ENCODE measurements at regions not wholly inside any gene's neighbourhood (a gene's known extent, or its start where the extent isn't known, plus 50 kb on each side); places are given as distances from the start of the nearest gene placed in this dataset.

DNA sequence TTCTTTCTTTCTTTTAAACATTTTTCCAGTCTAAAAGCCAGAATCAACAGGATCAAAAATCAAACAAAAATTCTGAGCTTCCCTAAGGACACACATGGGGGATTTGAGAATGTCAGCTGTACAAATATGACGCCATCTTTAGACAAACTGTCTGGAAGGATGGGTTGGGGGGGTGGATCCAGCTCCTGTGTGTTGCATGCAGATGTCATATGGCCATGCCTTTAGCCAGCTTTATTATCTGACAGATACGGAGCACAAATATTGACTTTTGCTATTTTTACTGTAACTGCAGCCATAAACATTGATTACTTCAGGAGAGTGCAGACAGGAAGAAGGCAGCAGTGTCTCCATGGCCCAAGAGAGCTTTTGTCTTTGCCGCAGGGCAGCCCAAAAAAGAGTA, 279.4 kb upstream of the ELAC2 start:
- 79% methylated on average over 2 of the region's 3 CpGs for WGBS (ENCODE audit: insufficient coverage)
- H3K27ac ChIP-seq (ENCODE audit: low read depth, low read length), result no peak overlapping the region
- no peak overlapping the region for H3K4me3 ChIP-seq (ENCODE audit: low read depth, low read length)
- no peaks in the 10 kb centered on the region for H3K9me3 ChIP-seq (ENCODE audit: control insufficient read depth, insufficient read depth, low read length)
- no peaks in the 10 kb centered on the region for H3K27me3 ChIP-seq (ENCODE audit: control insufficient read depth, insufficient read depth, low read length)
- DNase-seq (ENCODE audit: low read depth in 4 of 6, low spot score in 6 of 6), result peak in 2 of 6 donors; percentile 5 to 70
- H3K36me3 ChIP-seq (ENCODE audit: control insufficient read depth, insufficient read depth, low read length), result no peaks in the 10 kb centered on the region
- H3K4me1 ChIP-seq (ENCODE audit: control insufficient read depth, insufficient read depth, low read length), result no peaks in the 10 kb centered on the region

DNA sequence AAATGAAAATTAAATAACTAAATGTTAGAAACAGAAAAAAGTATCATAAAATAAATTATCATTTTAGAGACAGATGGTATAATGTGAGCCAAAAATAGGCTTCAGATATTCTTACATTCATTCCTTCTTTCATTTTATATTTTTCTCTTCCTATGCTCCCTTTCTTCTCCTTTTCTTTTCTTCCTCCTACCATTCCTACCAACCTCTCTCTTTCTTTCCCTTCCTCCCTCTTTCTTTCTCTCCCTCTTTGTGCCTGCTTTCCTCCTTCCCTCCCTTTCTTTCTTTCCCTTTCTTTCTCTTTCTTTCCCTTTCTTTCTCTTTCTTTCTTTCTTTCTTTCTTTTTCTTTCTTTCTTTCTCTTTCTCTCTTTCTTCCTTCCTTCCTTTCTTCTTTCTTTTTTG, 275.6 kb upstream of the ELAC2 start:
- Histone ChIP-seq H3K36me3 (ENCODE audit: control insufficient read depth, insufficient read depth, low read length) (no peaks in the 10 kb centered on the region), H3K4me3 (ENCODE audit: low read depth, low read length) (no peak overlapping the region)

DNA sequence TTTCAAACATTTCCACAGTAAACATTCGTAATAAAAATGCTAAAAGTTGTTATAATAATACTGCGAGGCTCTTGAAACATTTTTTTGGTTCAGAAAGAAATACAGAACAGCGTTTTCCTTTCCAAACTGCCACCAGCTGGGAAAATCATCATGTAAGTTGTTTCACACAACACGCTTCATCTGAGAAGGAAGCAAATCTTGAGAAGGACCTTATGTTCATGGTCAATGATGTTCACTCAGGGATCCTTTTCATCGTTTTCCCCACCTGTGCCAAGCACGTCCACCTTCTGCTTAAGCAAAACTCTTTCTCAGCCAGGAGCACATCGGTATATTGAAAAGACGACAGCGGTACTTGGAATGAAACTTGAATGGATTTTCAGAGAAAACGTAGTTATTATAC, 274.5 kb upstream of the ELAC2 start:
- no peak overlapping the region for H3K4me3 ChIP-seq (ENCODE audit: low read depth, low read length)
- H3K27me3 ChIP-seq (ENCODE audit: control insufficient read depth, insufficient read depth, low read length), result no peaks in the 10 kb centered on the region
- no peaks in the 10 kb centered on the region for H3K36me3 ChIP-seq (ENCODE audit: control insufficient read depth, insufficient read depth, low read length)
- DNase-seq (ENCODE audit: low read depth in 4 of 6, low spot score in 6 of 6), result peak in 2 of 6 donors; percentile 6 to 26
- H3K4me1 ChIP-seq (ENCODE audit: control insufficient read depth, insufficient read depth, low read length), result no peaks in the 10 kb centered on the region
- H3K9me3 ChIP-seq (ENCODE audit: control insufficient read depth, insufficient read depth, low read length), result no peaks in the 10 kb centered on the region
- H3K27ac ChIP-seq (ENCODE audit: low read depth, low read length), result no peak overlapping the region
- WGBS (ENCODE audit: insufficient coverage), result 100% methylated on average over 2 of the region's 10 CpGs

More for the DNA sequence above, 275.6 kb upstream of the ELAC2 start:
- Histone ChIP-seq H3K27me3 (ENCODE audit: control insufficient read depth, insufficient read depth, low read length) (no peaks in the 10 kb centered on the region), H3K27ac (ENCODE audit: low read depth, low read length) (no peak overlapping the region), H3K9me3 (ENCODE audit: control insufficient read depth, insufficient read depth, low read length) (no peaks in the 10 kb centered on the region), H3K4me1 (ENCODE audit: control insufficient read depth, insufficient read depth, low read length) (no peaks in the 10 kb centered on the region)
- no peak for DNase-seq (ENCODE audit: low read depth in 4 of 6, low spot score in 6 of 6)

DNA sequence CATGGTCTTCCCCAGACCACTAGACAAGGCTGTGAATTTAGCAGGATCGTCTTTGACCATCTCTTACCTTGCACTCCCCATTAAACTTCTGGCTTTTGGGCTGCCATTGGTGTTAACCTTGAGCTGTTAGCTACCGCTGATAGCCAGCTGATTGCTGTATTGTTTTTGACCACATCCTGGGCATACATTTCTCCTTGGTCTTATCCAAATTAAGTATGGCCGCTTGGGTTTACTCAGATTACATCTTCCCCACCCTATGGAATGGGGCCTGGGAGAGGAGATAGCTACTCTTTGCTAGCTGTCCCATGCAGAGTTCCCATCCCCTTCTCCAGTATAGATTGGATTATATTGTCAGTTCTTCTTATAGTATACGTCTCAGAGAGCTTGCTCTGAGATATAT, 270.4 kb upstream of the ELAC2 start:
- 100% methylated on average over 1 of the region's 4 CpGs for WGBS (ENCODE audit: insufficient coverage)
- DNase-seq (ENCODE audit: low read depth in 4 of 6, low spot score in 6 of 6), result no peak
- Histone ChIP-seq H3K36me3 (ENCODE audit: control insufficient read depth, insufficient read depth, low read length) (no peaks in the 10 kb centered on the region), H3K27me3 (ENCODE audit: control insufficient read depth, insufficient read depth, low read length) (no peaks in the 10 kb centered on the region), H3K27ac (ENCODE audit: low read depth, low read length) (no peak overlapping the region), H3K4me3 (ENCODE audit: low read depth, low read length) (no peak overlapping the region), H3K9me3 (ENCODE audit: control insufficient read depth, insufficient read depth, low read length) (no peaks in the 10 kb centered on the region), H3K4me1 (ENCODE audit: control insufficient read depth, insufficient read depth, low read length) (no peaks in the 10 kb centered on the region)

DNA sequence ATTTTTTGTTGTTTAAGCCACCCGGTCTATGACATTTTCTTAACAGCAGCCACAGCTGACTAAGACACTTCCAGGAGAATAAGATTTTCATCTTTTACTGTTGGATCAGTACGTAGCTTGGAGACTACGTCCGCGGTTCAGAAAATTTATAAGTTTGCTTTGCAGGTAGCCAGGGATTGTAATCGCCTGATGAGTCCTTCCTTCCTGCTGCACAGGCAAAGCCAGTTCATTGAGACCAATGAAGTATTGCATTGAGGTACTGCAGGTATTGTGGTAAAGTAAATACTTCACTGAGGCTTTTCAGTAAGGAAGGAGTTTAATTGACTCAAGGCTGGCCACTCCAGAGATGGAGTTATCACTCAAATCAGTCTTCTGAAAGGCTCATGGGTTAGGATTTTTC, 269.4 kb upstream of the ELAC2 start:
- Histone ChIP-seq H3K4me1 (ENCODE audit: control insufficient read depth, insufficient read depth, low read length) (no peaks in the 10 kb centered on the region), H3K27ac (ENCODE audit: low read depth, low read length) (no peak overlapping the region), H3K36me3 (ENCODE audit: control insufficient read depth, insufficient read depth, low read length) (no peaks in the 10 kb centered on the region), H3K27me3 (ENCODE audit: control insufficient read depth, insufficient read depth, low read length) (no peaks in the 10 kb centered on the region), H3K9me3 (ENCODE audit: control insufficient read depth, insufficient read depth, low read length) (no peaks in the 10 kb centered on the region), H3K4me3 (ENCODE audit: low read depth, low read length) (no peak overlapping the region)
- DNase-seq (ENCODE audit: low read depth in 4 of 6, low spot score in 6 of 6), result no peak
- 97% methylated on average over 5 of the region's 6 CpGs for WGBS (ENCODE audit: insufficient coverage)

DNA sequence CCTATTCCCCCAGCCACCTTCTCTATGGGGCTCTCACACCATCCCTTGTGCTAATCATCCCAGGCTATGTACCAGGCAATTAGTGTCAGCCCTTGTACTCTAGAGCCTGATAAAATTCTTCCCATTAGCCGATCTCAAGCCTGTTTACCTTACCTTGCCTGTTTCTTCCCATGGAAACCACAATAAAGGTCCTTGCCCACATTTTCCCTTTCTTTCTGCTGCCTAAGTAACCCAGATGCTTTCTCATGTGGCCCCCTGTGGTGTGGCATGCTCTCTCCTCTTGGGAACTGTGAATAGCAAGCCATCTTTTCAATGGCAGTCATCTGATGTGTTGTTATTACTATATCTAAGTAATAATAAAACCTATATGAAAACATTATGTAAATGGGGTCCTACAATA, 265.8 kb upstream of the ELAC2 start:
- Histone ChIP-seq H3K27me3 (ENCODE audit: control insufficient read depth, insufficient read depth, low read length) (no peaks in the 10 kb centered on the region), H3K36me3 (ENCODE audit: control insufficient read depth, insufficient read depth, low read length) (no peaks in the 10 kb centered on the region), H3K9me3 (ENCODE audit: control insufficient read depth, insufficient read depth, low read length) (no peaks in the 10 kb centered on the region), H3K27ac (ENCODE audit: low read depth, low read length) (no peak overlapping the region), H3K4me1 (ENCODE audit: control insufficient read depth, insufficient read depth, low read length) (no peaks in the 10 kb centered on the region), H3K4me3 (ENCODE audit: low read depth, low read length) (no peak overlapping the region)
- no CpG with 5 or more reads among the region's 1 CpG for WGBS (ENCODE audit: insufficient coverage)
- no peak for DNase-seq (ENCODE audit: low read depth in 4 of 6, low spot score in 6 of 6)

DNA sequence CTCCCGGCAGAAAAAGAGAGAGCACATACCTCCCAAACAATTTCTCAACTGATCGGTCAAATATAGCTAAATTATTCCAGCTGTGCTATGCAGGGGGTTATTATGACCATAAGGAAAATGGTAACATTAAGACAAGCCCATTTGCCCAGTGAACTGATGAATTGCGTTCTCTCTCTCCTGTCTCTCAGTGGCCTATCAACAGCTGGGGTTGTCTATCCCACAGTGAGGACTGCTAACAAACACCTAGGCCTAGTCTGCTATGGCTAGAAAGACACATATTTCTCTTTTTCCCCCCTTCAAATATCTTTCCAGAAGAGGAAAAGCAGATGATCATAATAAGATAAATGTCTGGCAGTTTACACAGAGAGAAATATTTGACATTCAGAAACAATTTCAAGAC, 263.8 kb upstream of the ELAC2 start:
- no peak overlapping the region for H3K27ac ChIP-seq (ENCODE audit: low read depth, low read length)
- H3K27me3 ChIP-seq (ENCODE audit: control insufficient read depth, insufficient read depth, low read length), result no peaks in the 10 kb centered on the region
- no peaks in the 10 kb centered on the region for H3K9me3 ChIP-seq (ENCODE audit: control insufficient read depth, insufficient read depth, low read length)
- H3K4me1 ChIP-seq (ENCODE audit: control insufficient read depth, insufficient read depth, low read length), result no peaks in the 10 kb centered on the region
- 86% methylated on average over 1 of the region's 3 CpGs for WGBS (ENCODE audit: insufficient coverage)
- H3K36me3 ChIP-seq (ENCODE audit: control insufficient read depth, insufficient read depth, low read length), result no peaks in the 10 kb centered on the region
- no peak for DNase-seq (ENCODE audit: low read depth in 4 of 6, low spot score in 6 of 6)
- H3K4me3 ChIP-seq (ENCODE audit: low read depth, low read length), result no peak overlapping the region

DNA sequence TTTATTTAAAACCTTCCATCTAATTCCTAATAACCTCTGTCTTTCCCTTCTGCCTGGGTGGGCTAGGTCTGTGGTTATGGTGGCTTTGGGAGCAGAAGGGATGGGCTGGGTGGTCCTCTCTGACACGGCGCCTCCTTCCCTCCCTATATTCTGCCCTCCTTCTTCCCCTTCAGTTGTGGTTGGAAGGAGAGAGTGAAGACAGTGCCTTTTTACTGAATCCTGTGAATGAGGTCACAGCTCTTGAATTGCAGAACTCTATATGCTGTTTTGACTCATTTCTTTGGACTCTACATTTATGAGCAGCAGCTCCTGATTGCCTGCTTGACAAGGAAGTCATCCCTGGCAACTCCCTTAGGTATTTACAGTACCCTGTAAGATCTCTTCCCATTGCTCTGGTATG, 256.0 kb upstream of the ELAC2 start:
- H3K36me3 ChIP-seq (ENCODE audit: control insufficient read depth, insufficient read depth, low read length), result no peaks in the 10 kb centered on the region
- WGBS (ENCODE audit: insufficient coverage), result no CpG with 5 or more reads among the region's 2 CpGs
- no peaks in the 10 kb centered on the region for H3K9me3 ChIP-seq (ENCODE audit: control insufficient read depth, insufficient read depth, low read length)
- no peaks in the 10 kb centered on the region for H3K4me1 ChIP-seq (ENCODE audit: control insufficient read depth, insufficient read depth, low read length)
- DNase-seq (ENCODE audit: low read depth in 4 of 6, low spot score in 6 of 6), result no peak
- H3K4me3 ChIP-seq (ENCODE audit: low read depth, low read length), result no peak overlapping the region
- no peaks in the 10 kb centered on the region for H3K27me3 ChIP-seq (ENCODE audit: control insufficient read depth, insufficient read depth, low read length)
- no peak overlapping the region for H3K27ac ChIP-seq (ENCODE audit: low read depth, low read length)

DNA sequence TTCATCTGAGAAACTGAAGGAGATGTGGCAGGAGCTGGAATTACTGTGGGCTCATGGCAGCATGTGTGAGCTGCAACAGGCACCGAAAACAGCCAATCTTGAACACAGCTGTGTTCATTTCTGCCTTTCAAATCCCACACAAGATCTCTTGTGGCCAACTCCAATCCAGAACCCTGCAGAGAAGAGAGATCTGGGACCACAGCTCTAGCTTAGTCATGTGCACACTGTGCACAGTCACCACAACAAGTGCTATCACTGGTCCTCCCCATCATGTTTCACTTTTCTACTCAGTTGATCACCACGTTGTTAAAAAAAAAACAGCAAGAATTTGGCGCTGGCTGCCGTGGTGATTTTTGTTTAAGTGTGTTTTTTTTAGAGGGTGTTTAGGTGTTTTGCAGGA, 254.5 kb upstream of the ELAC2 start:
- H3K4me1 ChIP-seq (ENCODE audit: control insufficient read depth, insufficient read depth, low read length), result no peaks in the 10 kb centered on the region
- H3K27me3 ChIP-seq (ENCODE audit: control insufficient read depth, insufficient read depth, low read length), result no peaks in the 10 kb centered on the region
- H3K27ac ChIP-seq (ENCODE audit: low read depth, low read length), result no peak overlapping the region
- H3K9me3 ChIP-seq (ENCODE audit: control insufficient read depth, insufficient read depth, low read length), result no peaks in the 10 kb centered on the region
- WGBS (ENCODE audit: insufficient coverage), result 100% methylated on average over 1 of the region's 4 CpGs
- H3K4me3 ChIP-seq (ENCODE audit: low read depth, low read length), result no peak overlapping the region
- no peaks in the 10 kb centered on the region for H3K36me3 ChIP-seq (ENCODE audit: control insufficient read depth, insufficient read depth, low read length)
- no peak for DNase-seq (ENCODE audit: low read depth in 4 of 6, low spot score in 6 of 6)

DNA sequence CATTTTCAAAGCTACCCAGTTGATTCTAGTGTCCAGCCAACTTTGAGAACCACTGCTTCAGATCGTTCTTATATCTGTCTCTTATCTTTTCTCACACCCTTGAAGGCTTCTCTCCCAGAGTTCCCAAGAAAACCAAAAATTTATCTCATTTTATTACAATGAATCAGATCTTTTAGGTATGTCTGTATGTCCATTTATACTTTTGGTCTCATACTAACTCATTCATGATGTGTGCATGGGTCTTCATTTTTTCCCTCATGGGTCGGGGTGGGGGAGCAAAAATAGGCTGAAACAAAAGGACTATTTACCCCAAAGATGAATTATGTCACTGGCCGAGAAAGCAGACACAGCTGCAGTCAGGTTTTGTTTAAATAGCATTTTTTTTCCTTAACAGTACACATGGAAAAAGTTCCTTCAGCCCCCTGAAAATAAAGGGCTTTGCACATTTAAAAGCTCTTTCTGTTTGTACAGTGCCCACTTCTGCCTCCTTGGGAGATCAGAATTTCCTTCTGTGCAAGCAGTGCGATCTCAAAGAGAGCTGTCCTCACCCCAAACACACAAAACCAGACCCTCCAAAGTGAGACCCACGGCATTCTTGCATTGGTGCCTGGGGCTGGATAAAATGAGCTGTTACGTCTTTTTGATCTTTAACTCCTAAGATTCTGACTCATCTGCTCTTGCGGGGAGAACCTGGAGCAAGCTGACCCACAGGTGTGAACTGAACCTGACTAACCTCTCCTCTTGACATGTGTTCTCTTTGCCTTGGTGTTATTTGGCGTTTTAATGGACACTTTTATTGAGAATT, 251.2 kb upstream of the ELAC2 start:
- Histone ChIP-seq H3K9me3 (ENCODE audit: control insufficient read depth, insufficient read depth, low read length) (no peaks in the 10 kb centered on the region), H3K4me1 (ENCODE audit: control insufficient read depth, insufficient read depth, low read length) (no peaks in the 10 kb centered on the region), H3K36me3 (ENCODE audit: control insufficient read depth, insufficient read depth, low read length) (no peaks in the 10 kb centered on the region), H3K4me3 (ENCODE audit: low read depth, low read length) (no peak overlapping the region), H3K27me3 (ENCODE audit: control insufficient read depth, insufficient read depth, low read length) (no peaks in the 10 kb centered on the region), H3K27ac (ENCODE audit: low read depth, low read length) (no peak overlapping the region)
- DNase-seq (ENCODE audit: low read depth in 4 of 6, low spot score in 6 of 6), result no peak
- WGBS (ENCODE audit: insufficient coverage), result 36% methylated on average over 2 of the region's 8 CpGs
